ENCODE measurements at regions not wholly inside any gene's neighbourhood (a gene's known extent, or its start where the extent isn't known, plus 50 kb on each side); places are given as distances from the start of the nearest gene placed in this dataset.

GRCh38 chr5:68554571-68555279 is 339.2 kb downstream of the PIK3R1 start:
- no peak for DNase-seq (ENCODE audit: extremely low read depth in 1 of 2, low read depth in 1 of 2)

GRCh38 chr5:68555907-68556681 is 340.5 kb downstream of the PIK3R1 start:
- DNase-seq (ENCODE audit: extremely low read depth in 1 of 2, low read depth in 1 of 2) = no peak

GRCh38 chr5:68557162-68557936 is 341.8 kb downstream of the PIK3R1 start:
- DNase-seq (ENCODE audit: extremely low read depth in 1 of 2, low read depth in 1 of 2) = no peak

GRCh38 chr5:68562308-68562707 is 346.8 kb downstream of the PIK3R1 start:
- no peak for DNase-seq (ENCODE audit: extremely low read depth in 1 of 2, low read depth in 1 of 2)

- no peak for DNase-seq (ENCODE audit: extremely low read depth in 1 of 2, low read depth in 1 of 2)
These were observed 349.9 kb downstream of the PIK3R1 start for GRCh38 chr5:68565427-68565826.

- no peak for DNase-seq (ENCODE audit: extremely low read depth in 1 of 2, low read depth in 1 of 2)
These were observed 361.2 kb downstream of the PIK3R1 start for GRCh38 chr5:68576805-68577204.

- no peak for DNase-seq (ENCODE audit: extremely low read depth in 1 of 2, low read depth in 1 of 2)
These were observed 366.7 kb downstream of the PIK3R1 start for GRCh38 chr5:68582284-68582683.

GRCh38 chr5:68587171-68587570 is 371.6 kb downstream of the PIK3R1 start:
- DNase-seq (ENCODE audit: extremely low read depth in 1 of 2, low read depth in 1 of 2) = no peak

- DNase-seq (ENCODE audit: extremely low read depth in 1 of 2, low read depth in 1 of 2) = no peak
These were observed 376.3 kb downstream of the PIK3R1 start for GRCh38 chr5:68591850-68592249.

- no peak for DNase-seq (ENCODE audit: extremely low read depth in 1 of 2, low read depth in 1 of 2)
These were observed 376.8 kb downstream of the PIK3R1 start for GRCh38 chr5:68592351-68592750.

- DNase-seq (ENCODE audit: extremely low read depth in 1 of 2, low read depth in 1 of 2) = no peak
These were observed 377.7 kb downstream of the PIK3R1 start for GRCh38 chr5:68593211-68593671.

GRCh38 chr5:68612972-68613371 is 397.4 kb downstream of the PIK3R1 start:
- no peak for DNase-seq (ENCODE audit: extremely low read depth in 1 of 2, low read depth in 1 of 2)

GRCh38 chr5:68618501-68618900 is 402.9 kb downstream of the PIK3R1 start:
- DNase-seq (ENCODE audit: extremely low read depth in 1 of 2, low read depth in 1 of 2) = no peak

GRCh38 chr5:68627001-68627400 is 411.4 kb downstream of the PIK3R1 start:
- no peak for DNase-seq (ENCODE audit: extremely low read depth in 1 of 2, low read depth in 1 of 2)

GRCh38 chr5:68628082-68628814 is 412.7 kb downstream of the PIK3R1 start:
- no peak for DNase-seq (ENCODE audit: extremely low read depth in 1 of 2, low read depth in 1 of 2)

- DNase-seq (ENCODE audit: extremely low read depth in 1 of 2, low read depth in 1 of 2) = no peak
These were observed 414.8 kb downstream of the PIK3R1 start for GRCh38 chr5:68630354-68630753.

GRCh38 chr5:68631884-68632283 is 416.3 kb downstream of the PIK3R1 start:
- no peak for DNase-seq (ENCODE audit: extremely low read depth in 1 of 2, low read depth in 1 of 2)

GRCh38 chr5:68641211-68641610 is 425.7 kb downstream of the PIK3R1 start:
- DNase-seq (ENCODE audit: extremely low read depth in 1 of 2, low read depth in 1 of 2) = no peak

GRCh38 chr5:68643064-68643463 is 427.5 kb downstream of the PIK3R1 start:
- no peak for DNase-seq (ENCODE audit: extremely low read depth in 1 of 2, low read depth in 1 of 2)

GRCh38 chr5:68644971-68645370 is 429.4 kb downstream of the PIK3R1 start:
- no peak for DNase-seq (ENCODE audit: extremely low read depth in 1 of 2, low read depth in 1 of 2)

- DNase-seq (ENCODE audit: extremely low read depth in 1 of 2, low read depth in 1 of 2) = no peak
These were observed 430.6 kb downstream of the PIK3R1 start for GRCh38 chr5:68646144-68646543.
